HUES64 (cell line): ENCODE measurements at regions not wholly inside any gene's neighbourhood (a gene's known extent, or its start where the extent isn't known, plus 50 kb on each side); places are given as distances from the start of the nearest gene placed in this dataset.

Source experiments
- H3K27ac ChIP-seq: 2 replicates; pipeline ENCODE4 v1.7.0; 2013; ENCODE audit warnings: low read depth, low read length, inconsistent platforms
- H3K27me3 ChIP-seq: 2 replicates; pipeline ENCODE4 v1.6.1; 2013; ENCODE audit warnings: mild to moderate bottlenecking, low read length; ENCODE audit not compliant: insufficient read depth
- H3K36me3 ChIP-seq: 2 replicates; pipeline ENCODE4 v1.6.1; 2013; ENCODE audit warnings: mild to moderate bottlenecking, low read length; ENCODE audit not compliant: insufficient read depth
- H3K4me1 ChIP-seq: 2 replicates; pipeline ENCODE4 v1.6.1; 2013; ENCODE audit warnings: mild to moderate bottlenecking, low read length, moderate library complexity; ENCODE audit not compliant: insufficient read depth
- H3K4me3 ChIP-seq: 2 replicates; pipeline ENCODE4 v1.5.1; 2013; ENCODE audit warnings: mild to moderate bottlenecking, low read length, moderate library complexity
- H3K9ac ChIP-seq: 2 replicates; pipeline ENCODE4 v1.6.1; 2013; ENCODE audit warnings: mild to moderate bottlenecking, low read depth, low read length
- H3K9me3 ChIP-seq: 2 replicates; pipeline ENCODE4 v1.6.1; 2013; ENCODE audit warnings: low read depth, low read length; ENCODE audit not compliant: insufficient read depth
- WGBS: fragments of 150-250, 120-280 bp; methylation state at CpG from one replicate; pipeline ENCODE4 v1.1.7; 2013; ENCODE audit warnings: missing lambda C conversion rate; 5-methylcytosine and 5-hydroxymethylcytosine counted together

DNA sequence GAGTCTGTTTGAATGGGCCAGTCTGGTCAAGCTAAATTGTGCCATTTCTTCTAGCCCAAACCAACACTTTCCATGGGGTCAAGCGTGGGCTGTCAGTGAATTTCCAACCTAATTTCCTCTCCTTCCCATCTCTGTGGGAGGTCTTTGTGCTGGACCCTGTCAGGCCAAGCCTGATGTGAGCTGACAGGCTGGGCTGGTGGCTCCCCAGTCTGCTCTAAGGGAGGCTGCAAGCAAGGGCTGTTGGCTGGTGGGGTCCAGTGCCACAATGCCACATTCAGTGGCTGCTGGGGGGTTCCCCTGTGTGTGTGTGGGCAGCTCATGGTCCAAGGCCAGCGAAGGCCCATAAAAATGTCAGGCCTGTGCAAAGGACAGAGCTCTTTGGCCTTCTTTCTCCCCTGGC is 216.1 kb downstream of the OPA1 start:
- no peak overlapping the region for H3K9ac ChIP-seq
- H3K9me3 ChIP-seq, result no peaks in the 10 kb centered on the region
- 62% methylated on average over 2 of the region's 2 CpGs for WGBS
- H3K4me3 ChIP-seq, result no peak overlapping the region
- H3K4me1 ChIP-seq, result peaks cover 45% of the 10 kb centered on the region
- H3K27me3 ChIP-seq, result no peaks in the 10 kb centered on the region
- H3K27ac ChIP-seq, result no peak overlapping the region
- no peaks in the 10 kb centered on the region for H3K36me3 ChIP-seq

DNA sequence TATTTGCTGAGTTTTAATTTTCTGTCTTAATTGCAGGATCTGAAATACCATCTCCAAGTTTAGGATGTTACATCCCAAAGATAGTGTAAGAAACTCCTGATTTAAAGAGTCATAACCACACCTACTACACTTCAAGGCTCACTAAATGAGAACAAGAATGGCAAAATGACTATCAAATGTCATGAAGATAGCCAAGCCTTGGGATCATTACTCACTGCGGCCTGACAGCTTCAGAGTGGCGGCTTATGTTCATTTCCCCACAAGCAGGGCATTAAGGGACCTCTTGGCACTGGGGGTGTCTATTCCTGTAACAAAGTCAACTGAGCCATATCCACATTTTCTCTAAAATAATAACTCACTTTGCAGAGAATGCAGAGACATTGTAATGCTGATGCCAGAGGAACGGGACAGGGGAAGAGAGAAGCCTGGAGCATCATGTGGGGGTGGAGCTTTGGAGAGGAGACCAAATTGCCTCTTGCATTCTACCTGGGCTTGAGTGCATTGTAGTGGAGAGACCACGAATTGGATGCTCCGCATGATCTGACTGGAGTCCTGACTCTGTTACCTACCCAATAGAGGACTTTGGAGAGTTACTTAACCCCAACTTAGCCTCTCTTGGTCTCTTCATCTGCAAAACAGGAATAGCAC is 219.2 kb downstream of the OPA1 start:
- Histone ChIP-seq H3K4me1 (peaks cover 70% of the 10 kb centered on the region), H3K27ac (peak overlapping the region; percentile 95)

DNA sequence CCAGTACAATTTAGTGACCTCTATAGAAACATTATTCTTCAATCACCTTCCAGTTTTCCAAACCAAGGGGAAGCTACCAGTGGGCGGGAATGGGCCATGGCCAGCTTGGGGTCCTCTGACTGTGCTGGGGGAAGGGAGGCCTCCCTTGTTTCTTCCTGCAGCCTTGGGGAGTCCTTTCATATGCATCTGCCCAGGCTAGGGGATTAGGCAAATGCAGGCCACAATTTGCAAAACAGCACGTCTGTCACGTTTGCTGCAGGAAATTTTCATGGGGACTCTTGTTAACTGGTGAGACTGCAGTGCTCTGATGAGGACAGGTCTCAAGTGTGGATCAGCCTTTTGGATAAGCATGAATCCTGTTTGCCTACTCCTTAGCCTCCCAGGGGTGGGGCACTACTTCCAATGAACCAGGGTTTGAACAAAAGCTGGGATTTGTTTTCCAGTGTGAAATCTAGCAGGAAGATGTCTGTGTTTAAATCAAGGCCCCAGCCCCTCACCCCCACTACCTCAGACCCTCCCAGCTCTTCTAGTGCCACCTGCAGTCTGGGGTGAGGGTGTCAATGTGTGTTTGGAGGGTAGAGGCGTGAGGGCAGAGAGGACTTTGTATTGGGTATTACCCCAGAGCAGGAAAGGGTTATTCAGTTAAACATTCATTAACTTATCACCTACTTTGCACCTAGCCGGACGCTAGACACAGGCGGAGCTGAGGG is 219.9 kb downstream of the OPA1 start:
- Histone ChIP-seq H3K9ac (peak overlapping the region; percentile 55; the same call in 1 of the 2 replicates), H3K9me3 (no peaks in the 10 kb centered on the region)
- WGBS, result 12% methylated on average over 6 of the region's 7 CpGs

More for the DNA sequence above, 219.2 kb downstream of the OPA1 start:
- Histone ChIP-seq H3K36me3 (no peaks in the 10 kb centered on the region), H3K27me3 (no peaks in the 10 kb centered on the region), H3K9ac (peak overlapping the region; percentile 17; the same call in 1 of the 2 replicates), H3K4me3 (peak overlapping the region; percentile 30), H3K9me3 (no peaks in the 10 kb centered on the region)
- WGBS, result 33% methylated on average over 5 of the region's 5 CpGs

DNA sequence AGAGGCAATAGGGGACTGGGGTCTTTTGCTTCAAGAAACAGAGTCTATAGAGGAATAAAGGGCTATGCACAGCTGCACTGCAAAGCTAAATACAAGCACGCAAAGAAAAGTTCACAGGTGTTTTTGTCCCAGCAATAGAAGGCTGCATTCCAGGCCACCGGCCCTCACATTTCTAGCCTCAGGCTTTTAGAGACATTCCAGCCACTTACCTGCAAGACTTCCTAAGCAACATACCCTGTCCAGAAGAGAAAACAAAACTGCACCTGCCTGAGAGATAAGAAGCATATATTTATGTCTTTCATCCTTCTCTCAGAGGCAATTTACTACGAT is 220.5 kb downstream of the OPA1 start:
- 25% methylated on average over 3 of the region's 3 CpGs for WGBS
- H3K4me3 ChIP-seq, result no peak overlapping the region
- H3K4me1 ChIP-seq, result peaks cover 77% of the 10 kb centered on the region
- H3K27ac ChIP-seq, result peak overlapping the region; percentile 95
- H3K9ac ChIP-seq, result peak overlapping the region; percentile 55; the same call in 1 of the 2 replicates
- peaks cover 4% of the 10 kb centered on the region; the same call in 1 of the 2 replicates for H3K27me3 ChIP-seq
- no peaks in the 10 kb centered on the region for H3K9me3 ChIP-seq
- no peaks in the 10 kb centered on the region for H3K36me3 ChIP-seq

More for the DNA sequence above, 219.9 kb downstream of the OPA1 start:
- H3K27me3 ChIP-seq, result peaks cover 4% of the 10 kb centered on the region; the same call in 1 of the 2 replicates
- peak overlapping the region; percentile 30 for H3K4me3 ChIP-seq
- peak overlapping the region; percentile 95 for H3K27ac ChIP-seq
- H3K36me3 ChIP-seq, result no peaks in the 10 kb centered on the region
- peaks cover 77% of the 10 kb centered on the region for H3K4me1 ChIP-seq

DNA sequence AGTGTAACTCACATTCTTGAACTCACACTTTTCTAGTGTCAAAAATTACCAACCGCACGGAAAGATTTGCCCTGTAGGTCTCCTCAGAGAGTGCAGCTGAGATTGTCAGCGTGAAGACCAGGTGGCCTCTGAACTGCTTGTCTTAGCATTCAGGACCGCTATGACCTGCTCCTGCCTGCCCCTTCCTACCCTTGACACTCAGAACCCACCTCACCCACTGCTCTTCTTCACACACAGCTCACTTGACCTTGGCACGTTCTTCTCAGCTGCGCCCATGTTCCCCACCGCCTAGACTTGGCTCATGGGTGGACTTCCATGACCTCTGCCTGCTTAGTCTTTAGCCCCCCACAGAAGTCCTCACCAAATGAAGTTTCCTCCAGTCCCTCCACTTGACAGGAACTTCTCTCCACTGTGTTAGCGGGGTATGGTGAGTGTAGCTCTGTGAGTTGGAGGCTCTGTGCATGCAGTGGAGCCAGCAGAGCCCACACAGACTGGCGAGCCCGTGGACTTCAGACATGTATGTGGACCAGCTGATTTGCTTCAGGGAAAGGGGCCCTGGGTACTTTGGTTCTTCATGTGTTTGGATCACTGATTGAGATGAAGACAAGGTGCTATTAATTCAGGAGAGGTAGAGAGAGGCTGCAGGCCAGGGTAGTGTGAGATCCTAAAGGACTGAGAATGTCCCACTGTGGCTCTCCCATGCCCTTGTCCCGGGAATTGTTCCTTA is 221.3 kb downstream of the OPA1 start:
- Histone ChIP-seq H3K9ac (no peak overlapping the region), H3K36me3 (no peaks in the 10 kb centered on the region), H3K4me1 (peaks cover 74% of the 10 kb centered on the region), H3K27me3 (peaks cover 4% of the 10 kb centered on the region; the same call in 1 of the 2 replicates), H3K9me3 (no peaks in the 10 kb centered on the region), H3K4me3 (no peak overlapping the region), H3K27ac (peak overlapping the region; percentile 95)
- 80% methylated on average over 11 of the region's 11 CpGs for WGBS

DNA sequence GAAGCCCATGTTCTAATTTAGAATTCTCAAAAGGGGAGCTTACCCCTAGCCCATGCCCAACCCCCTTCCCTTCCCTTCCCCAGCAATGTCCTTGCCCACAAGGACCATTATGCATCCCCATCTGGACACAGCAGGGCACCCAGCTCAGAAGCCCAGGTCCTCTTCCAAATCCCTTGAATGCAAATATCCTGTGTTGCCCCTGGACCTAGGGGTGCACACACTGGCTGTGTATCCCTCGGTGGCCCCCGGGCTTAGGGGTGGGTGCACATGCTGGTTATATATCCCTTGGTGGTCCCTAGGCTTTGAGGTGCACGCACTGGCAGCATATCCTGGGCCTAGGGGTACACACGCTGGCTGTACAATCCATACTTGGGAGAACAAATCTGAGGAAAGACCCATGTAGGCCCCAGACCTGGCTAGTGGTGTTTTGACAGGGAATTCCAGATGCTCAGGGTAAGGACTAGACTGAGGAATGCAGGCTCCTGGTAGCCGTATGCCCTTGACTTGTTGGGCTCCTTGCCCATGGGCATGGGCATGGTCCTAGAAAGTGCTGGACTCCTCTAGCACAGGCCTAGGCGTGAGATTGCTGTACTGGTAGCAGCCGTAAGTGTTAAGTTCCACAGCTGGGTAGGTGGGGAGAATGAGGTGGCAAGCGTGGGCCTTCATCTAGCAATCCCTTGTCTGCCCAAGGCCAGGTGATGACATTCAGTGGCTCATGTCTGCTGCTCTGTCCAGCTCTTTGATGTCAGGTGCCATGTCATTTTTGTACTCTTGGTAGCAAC is 222.4 kb downstream of the OPA1 start:
- Histone ChIP-seq H3K27me3 (peaks cover 4% of the 10 kb centered on the region; the same call in 1 of the 2 replicates), H3K27ac (no peak overlapping the region), H3K36me3 (no peaks in the 10 kb centered on the region), H3K4me3 (no peak overlapping the region), H3K4me1 (peaks cover 78% of the 10 kb centered on the region), H3K9ac (no peak overlapping the region), H3K9me3 (no peaks in the 10 kb centered on the region)
- 80% methylated on average over 8 of the region's 8 CpGs for WGBS

DNA sequence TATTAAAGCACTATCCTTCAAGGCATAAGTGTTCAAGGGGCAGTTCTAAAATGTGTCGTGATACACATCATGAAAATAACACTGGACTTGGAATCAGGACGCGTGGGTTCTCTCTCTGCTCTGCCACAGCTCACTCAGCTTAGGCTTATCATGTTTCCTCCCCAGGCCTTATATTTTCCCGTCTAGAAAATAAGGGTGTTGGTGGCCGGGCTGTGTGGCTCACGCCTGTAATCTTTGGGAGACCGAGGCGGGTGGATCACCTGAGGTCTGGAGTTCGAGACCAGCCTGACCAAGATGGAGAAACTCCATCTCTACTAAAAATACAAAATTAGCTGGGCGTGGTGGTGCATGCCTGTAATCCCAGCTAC is 223.0 kb downstream of the OPA1 start:
- H3K9ac ChIP-seq, result no peak overlapping the region
- H3K27me3 ChIP-seq, result peaks cover 4% of the 10 kb centered on the region; the same call in 1 of the 2 replicates
- WGBS, result 86% methylated on average over 10 of the region's 10 CpGs
- no peaks in the 10 kb centered on the region for H3K9me3 ChIP-seq
- no peak overlapping the region for H3K27ac ChIP-seq
- peaks cover 74% of the 10 kb centered on the region for H3K4me1 ChIP-seq
- no peak overlapping the region for H3K4me3 ChIP-seq
- no peaks in the 10 kb centered on the region for H3K36me3 ChIP-seq

DNA sequence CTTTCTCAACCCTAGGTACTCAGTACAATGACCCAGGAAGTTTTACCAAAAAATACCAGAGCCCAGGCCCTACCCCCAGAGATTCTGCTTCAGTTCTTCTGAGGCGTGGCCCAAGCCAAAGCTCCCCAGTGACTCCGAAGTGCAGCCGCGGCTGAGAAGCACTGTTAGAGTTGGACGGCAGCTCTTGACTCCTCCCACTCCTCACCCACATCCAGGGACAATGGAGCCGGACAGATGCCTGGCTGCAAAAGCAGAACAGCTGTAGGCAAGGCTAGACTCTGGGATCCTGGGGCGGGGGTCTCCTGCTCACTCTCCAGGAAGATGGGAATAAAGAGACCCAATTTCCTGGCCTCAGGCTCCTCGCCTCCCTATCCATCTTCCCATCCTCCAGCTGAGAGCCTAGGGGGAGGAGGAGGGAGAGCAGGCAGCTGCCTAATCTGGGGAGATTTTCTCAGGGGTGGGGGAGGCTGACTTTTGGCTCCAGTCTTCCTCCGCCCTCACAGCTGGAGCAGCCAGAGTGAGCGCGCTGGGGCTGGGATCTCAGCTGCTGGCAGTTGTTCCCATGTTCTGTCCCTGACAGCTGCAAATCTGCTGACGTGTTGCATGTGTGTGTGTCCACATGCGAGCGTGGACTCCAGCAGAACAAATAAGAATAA is 223.8 kb downstream of the OPA1 start:
- peaks cover 4% of the 10 kb centered on the region; the same call in 1 of the 2 replicates for H3K27me3 ChIP-seq
- 0 out of 2 replicates have a peak overlapping the region, but pooled peaks have one; percentile 3 for H3K4me3 ChIP-seq
- H3K4me1 ChIP-seq, result peaks cover 67% of the 10 kb centered on the region
- 15% methylated on average over 13 of the region's 14 CpGs for WGBS
- H3K9ac ChIP-seq, result no peak overlapping the region
- H3K36me3 ChIP-seq, result no peaks in the 10 kb centered on the region
- no peaks in the 10 kb centered on the region for H3K9me3 ChIP-seq
- peak overlapping the region; percentile 14; the same call in 1 of the 2 replicates for H3K27ac ChIP-seq

DNA sequence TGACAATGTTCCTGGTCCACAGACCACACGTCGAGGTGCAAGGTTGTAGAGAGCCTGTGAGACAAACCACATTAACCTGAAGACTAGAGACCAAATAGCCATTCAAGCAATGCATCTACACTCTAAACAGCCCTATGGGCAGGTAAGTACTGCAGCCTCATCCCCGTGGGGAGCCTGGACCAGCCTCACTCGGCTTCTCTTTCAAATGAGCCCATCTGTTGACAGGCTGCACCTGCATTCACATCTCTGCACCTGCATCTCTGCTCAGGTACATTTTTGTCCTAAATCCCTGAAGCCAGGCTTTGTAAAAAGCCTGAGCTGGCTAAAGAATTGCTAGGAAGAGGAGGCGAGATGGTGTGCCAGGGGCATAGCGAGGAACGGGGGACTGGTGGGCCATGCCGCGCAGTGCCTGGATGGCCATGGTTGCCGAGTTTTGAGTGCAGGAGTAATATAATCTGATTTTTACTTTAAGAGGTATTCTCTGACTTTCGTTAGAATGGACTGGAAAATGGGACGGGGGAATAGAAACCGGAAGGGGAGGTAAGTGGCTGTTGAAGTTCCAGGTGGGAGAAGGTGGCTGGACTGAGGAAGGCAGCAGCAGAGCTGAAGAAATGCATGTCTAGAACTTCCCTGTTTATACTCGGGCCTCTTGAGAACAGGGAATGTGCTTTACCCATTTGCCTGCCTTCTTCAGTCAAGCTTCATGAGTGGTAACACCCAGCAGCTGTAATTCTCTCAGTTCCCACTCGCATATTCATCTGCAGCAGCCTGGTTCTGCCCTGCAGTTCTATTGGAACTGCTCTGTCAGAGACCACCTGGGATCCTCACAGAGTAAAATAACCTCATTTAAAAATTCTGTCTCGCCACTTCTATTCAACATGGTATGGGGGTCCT is 226.4 kb downstream of the OPA1 start:
- 79% methylated on average over 16 of the region's 16 CpGs for WGBS
- H3K27ac ChIP-seq, result no peak overlapping the region
- no peak overlapping the region for H3K9ac ChIP-seq
- peaks cover 43% of the 10 kb centered on the region for H3K4me1 ChIP-seq
- no peaks in the 10 kb centered on the region for H3K36me3 ChIP-seq
- peaks cover 4% of the 10 kb centered on the region; the same call in 1 of the 2 replicates for H3K27me3 ChIP-seq
- H3K9me3 ChIP-seq, result peaks cover 3% of the 10 kb centered on the region; the same call in 1 of the 2 replicates
- no peak overlapping the region for H3K4me3 ChIP-seq
